CD4-positive, CD25-positive, alpha-beta regulatory T cell (primary cell): ENCODE measurements at regions not wholly inside any gene's neighbourhood (a gene's known extent, or its start where the extent isn't known, plus 50 kb on each side); places are given as distances from the start of the nearest gene placed in this dataset.
A peak's percentile ranks its signal among the peaks of the same experiment; 100 is the strongest.

Experiments used
- ATAC-seq, 2 donors: fragments of 150-1000 bp; cut with Tn5 transposase; one replicate each; pipeline ENCODE4 v1.10.0; 2021; ENCODE audit warnings: low read depth in 2 of 2, moderate number of reproducible peaks in 2 of 2, moderate library complexity in 1 of 2
- DNase-seq, 3 donors: peaks; one replicate each; pipeline versions ENCODE4 v3.0.0 to v3.0.0-alpha.2; 2012 to 2022; ENCODE audit warnings: mixed read lengths in 1 of 3
- H3K27ac ChIP-seq: one replicate; pipeline ENCODE4 v1.7.0; 2013; ENCODE audit warnings: mild to moderate bottlenecking, low read length; ENCODE audit not compliant: insufficient read depth, poor library complexity, severe bottlenecking
- H3K27me3 ChIP-seq: one replicate; pipeline ENCODE4 v1.7.0; 2013; ENCODE audit warnings: low read length; ENCODE audit not compliant: control insufficient read depth, insufficient read depth
- H3K36me3 ChIP-seq: one replicate; pipeline ENCODE4 v1.7.0; 2013; ENCODE audit warnings: mild to moderate bottlenecking, low read length, moderate library complexity; ENCODE audit not compliant: control insufficient read depth, insufficient read depth
- H3K4me1 ChIP-seq: 2 replicates; pipeline ENCODE4 v1.7.0; 2013; ENCODE audit warnings: mild to moderate bottlenecking, low read length; ENCODE audit not compliant: insufficient read depth, control insufficient read depth, poor library complexity, severe bottlenecking
- H3K4me3 ChIP-seq: one replicate; pipeline ENCODE4 v1.7.0; 2013; ENCODE audit warnings: low read depth, mild to moderate bottlenecking, low read length, moderate library complexity
- H3K9me3 ChIP-seq, 2 experiments: 1 replicate in 1 of 2; 2 replicates in 1 of 2; pipeline ENCODE4 v1.7.0; 2013; ENCODE audit warnings: low read length in 2 of 2, mild to moderate bottlenecking in 1 of 2, moderate library complexity in 1 of 2; ENCODE audit not compliant: control insufficient read depth in 2 of 2
- H3K27ac Mint-ChIP-seq, 3 donors: one replicate each; pipeline ENCODE4 v1.8.0; 2020 to 2022; ENCODE audit warnings: mild to moderate bottlenecking in 3 of 3, mixed read lengths in 3 of 3, moderate library complexity in 2 of 3
- H3K27me3 Mint-ChIP-seq: one replicate; pipeline ENCODE4 v1.8.0; 2022; ENCODE audit warnings: mild to moderate bottlenecking, mixed read lengths
- H3K36me3 Mint-ChIP-seq: one replicate; pipeline ENCODE4 v1.8.0; 2020; ENCODE audit warnings: mixed read lengths
- H3K4me1 Mint-ChIP-seq, 4 donors: one replicate each; pipeline ENCODE4 v1.8.0; 2020 to 2022; ENCODE audit warnings: mixed read lengths in 4 of 4, mild to moderate bottlenecking in 1 of 4
- H3K4me3 Mint-ChIP-seq, 4 donors: one replicate each; pipeline ENCODE4 v1.8.0; 2020 to 2022; ENCODE audit warnings: mild to moderate bottlenecking in 4 of 4, mixed read lengths in 4 of 4, moderate library complexity in 3 of 4
- H3K9me3 Mint-ChIP-seq, 7 donors: one replicate each; pipeline ENCODE4 v1.8.0; 2020 to 2022; ENCODE audit warnings: mixed read lengths in 7 of 7, mild to moderate bottlenecking in 3 of 7, moderate library complexity in 2 of 7

DNA sequence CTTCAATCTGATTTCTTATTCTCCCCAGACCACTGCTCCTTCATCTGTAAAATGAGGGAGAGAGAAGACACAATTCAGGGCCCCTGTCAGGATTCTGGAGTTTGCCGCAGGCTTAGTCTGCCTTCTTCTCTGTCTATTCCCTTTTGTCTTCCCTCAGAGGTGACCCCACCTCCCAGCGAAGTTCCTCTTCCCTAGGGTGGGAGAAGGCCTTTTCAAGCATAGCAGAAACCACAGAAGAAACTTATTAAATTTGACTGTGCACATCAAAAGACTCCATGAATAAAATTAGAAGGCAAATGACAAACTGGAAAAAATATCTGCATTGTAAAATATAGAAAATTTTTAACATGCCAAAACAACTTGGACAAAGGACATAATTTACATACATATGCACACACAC is 148.8 kb downstream of the HNRNPD start:
- Histone ChIP-seq H3K36me3 (no peaks in the 10 kb centered on the region), H3K27me3 (no peaks in the 10 kb centered on the region), H3K4me3 (no peak overlapping the region), H3K4me1 (peaks cover 6% of the 10 kb centered on the region), H3K9me3 (no peaks in the 10 kb centered on the region), H3K27ac (no peak overlapping the region)
- DNase-seq (no peak), ATAC-seq (no peak)
- H3K4me3 Mint-ChIP-seq, result peak overlapping the region in 1 of 4 donors; percentile 39
- peaks cover 5% of the 10 kb centered on the region for H3K27me3 Mint-ChIP-seq
- H3K4me1 Mint-ChIP-seq, result peaks cover 0 to 14% (median 6%) of the 10 kb centered on the region in 4 donors
- H3K9me3 Mint-ChIP-seq, result no peaks in the 10 kb centered on the region
- no peaks in the 10 kb centered on the region for H3K36me3 Mint-ChIP-seq
- H3K27ac Mint-ChIP-seq, result peak overlapping the region in 1 of 3 donors; percentile 48

GRCh38 chr4:82223715-82224114 is 150.1 kb downstream of the HNRNPD start:
- no peak overlapping the region for H3K27ac ChIP-seq
- peak; percentile 74 to 91 for ATAC-seq
- peak overlapping the region in 2 of 4 donors; percentile 1 to 56 for H3K4me3 Mint-ChIP-seq

GRCh38 chr4:82219346-82219745 is 154.4 kb downstream of the HNRNPD start:
- Histone ChIP-seq H3K9me3 (no peaks in the 10 kb centered on the region), H3K4me3 (no peak overlapping the region), H3K4me1 (peaks cover 6% of the 10 kb centered on the region), H3K27me3 (no peaks in the 10 kb centered on the region), H3K36me3 (no peaks in the 10 kb centered on the region), H3K27ac (no peak overlapping the region)
- H3K4me3 Mint-ChIP-seq, result no peak overlapping the region
- H3K4me1 Mint-ChIP-seq, result peaks cover 5 to 12% (median 6%) of the 10 kb centered on the region in 4 donors
- H3K9me3 Mint-ChIP-seq, result peaks cover 0 to 2% (median 0%) of the 10 kb centered on the region in 7 donors
- no peak for ATAC-seq
- H3K27me3 Mint-ChIP-seq, result peaks cover 4% of the 10 kb centered on the region
- no peaks in the 10 kb centered on the region for H3K36me3 Mint-ChIP-seq
- DNase-seq, result no peak
- no peak overlapping the region for H3K27ac Mint-ChIP-seq

More at GRCh38 chr4:82223715-82224114, 150.1 kb downstream of the HNRNPD start:
- H3K36me3 Mint-ChIP-seq, result no peaks in the 10 kb centered on the region
- H3K9me3 ChIP-seq, result no peaks in the 10 kb centered on the region
- no peaks in the 10 kb centered on the region for H3K9me3 Mint-ChIP-seq
- H3K36me3 ChIP-seq, result no peaks in the 10 kb centered on the region
- peak overlapping the region in 1 of 3 donors; percentile 24 for H3K27ac Mint-ChIP-seq
- peaks cover 0 to 14% (median 6%) of the 10 kb centered on the region in 4 donors for H3K4me1 Mint-ChIP-seq
- H3K4me3 ChIP-seq, result no peak overlapping the region
- H3K27me3 ChIP-seq, result no peaks in the 10 kb centered on the region
- peak in 2 of 3 donors; percentile 29 to 50 for DNase-seq
- no peaks in the 10 kb centered on the region for H3K27me3 Mint-ChIP-seq
- peaks cover 6% of the 10 kb centered on the region for H3K4me1 ChIP-seq

GRCh38 chr4:82217986-82218715 is 155.6 kb downstream of the HNRNPD start:
- Histone ChIP-seq H3K4me3 (no peak overlapping the region), H3K27me3 (no peaks in the 10 kb centered on the region), H3K36me3 (no peaks in the 10 kb centered on the region), H3K4me1 (peaks cover 6% of the 10 kb centered on the region), H3K27ac (no peak overlapping the region), H3K9me3 (no peaks in the 10 kb centered on the region)
- DNase-seq (peak in 2 of 3 donors; percentile 16), ATAC-seq (no peak)
- H3K4me3 Mint-ChIP-seq, result no peak overlapping the region
- H3K36me3 Mint-ChIP-seq, result no peaks in the 10 kb centered on the region
- peaks cover 5 to 14% (median 7%) of the 10 kb centered on the region in 4 donors for H3K4me1 Mint-ChIP-seq
- no peak overlapping the region for H3K27ac Mint-ChIP-seq
- peaks cover 0 to 2% (median 0%) of the 10 kb centered on the region in 7 donors for H3K9me3 Mint-ChIP-seq
- peaks cover 4% of the 10 kb centered on the region for H3K27me3 Mint-ChIP-seq

GRCh38 chr4:82216219-82216618 is 157.6 kb downstream of the HNRNPD start:
- H3K9me3 Mint-ChIP-seq, result peaks cover 0 to 2% (median 0%) of the 10 kb centered on the region in 7 donors
- H3K4me3 Mint-ChIP-seq, result no peak overlapping the region
- ATAC-seq (no peak), DNase-seq (no peak)
- Histone ChIP-seq H3K9me3 (no peaks in the 10 kb centered on the region), H3K27ac (no peak overlapping the region), H3K4me3 (no peak overlapping the region), H3K4me1 (peaks cover 9% of the 10 kb centered on the region), H3K36me3 (no peaks in the 10 kb centered on the region), H3K27me3 (no peaks in the 10 kb centered on the region)
- no peaks in the 10 kb centered on the region for H3K36me3 Mint-ChIP-seq
- no peak overlapping the region for H3K27ac Mint-ChIP-seq
- H3K27me3 Mint-ChIP-seq, result peaks cover 7% of the 10 kb centered on the region
- peaks cover 5 to 19% (median 8%) of the 10 kb centered on the region in 4 donors for H3K4me1 Mint-ChIP-seq

- Mint-ChIP-seq H3K9me3 (peaks cover 0 to 2% (median 0%) of the 10 kb centered on the region in 7 donors), H3K36me3 (no peaks in the 10 kb centered on the region), H3K4me3 (no peak overlapping the region), H3K27ac (no peak overlapping the region), H3K4me1 (peaks cover 5 to 21% (median 8%) of the 10 kb centered on the region in 4 donors), H3K27me3 (peaks cover 9% of the 10 kb centered on the region)
- H3K27me3 ChIP-seq, result no peaks in the 10 kb centered on the region
- no peak overlapping the region for H3K27ac ChIP-seq
- H3K4me1 ChIP-seq, result peaks cover 9% of the 10 kb centered on the region
- no peak for DNase-seq
- no peaks in the 10 kb centered on the region for H3K9me3 ChIP-seq
- no peaks in the 10 kb centered on the region for H3K36me3 ChIP-seq
- H3K4me3 ChIP-seq, result no peak overlapping the region
- ATAC-seq, result no peak
These were observed 158.0 kb downstream of the HNRNPD start for GRCh38 chr4:82215800-82216199.

GRCh38 chr4:82215039-82215438 is 158.8 kb downstream of the HNRNPD start:
- Histone ChIP-seq H3K4me1 (peaks cover 9% of the 10 kb centered on the region), H3K27me3 (no peaks in the 10 kb centered on the region), H3K27ac (no peak overlapping the region), H3K9me3 (no peaks in the 10 kb centered on the region), H3K4me3 (no peak overlapping the region), H3K36me3 (no peaks in the 10 kb centered on the region)
- Mint-ChIP-seq H3K4me1 (peaks cover 5 to 21% (median 8%) of the 10 kb centered on the region in 4 donors), H3K9me3 (peaks cover 0 to 2% (median 0%) of the 10 kb centered on the region in 7 donors), H3K4me3 (no peak overlapping the region), H3K36me3 (no peaks in the 10 kb centered on the region), H3K27me3 (peaks cover 9% of the 10 kb centered on the region), H3K27ac (no peak overlapping the region)
- no peak for ATAC-seq
- no peak for DNase-seq
